C4-2B (cell line): ENCODE measurements at regions not wholly inside any gene's neighbourhood (a gene's known extent, or its start where the extent isn't known, plus 50 kb on each side); places are given as distances from the start of the nearest gene placed in this dataset.

Source experiments
- H3K27ac ChIP-seq: fragments of 450-650 bp; 2 replicates; pipeline ENCODE4 v1.5.1; 2017
- CTCF ChIP-seq: fragments of 450-650 bp; conservative IDR thresholded peaks from 2 replicates; pipeline ENCODE4 v1.5.1; 2017; ENCODE audit warnings: mild to moderate bottlenecking
- ZFX ChIP-seq: fragments of 450-650 bp; IDR thresholded peaks from 2 replicates; pipeline ENCODE4 v1.6.1; 2017

- H3K27ac ChIP-seq: no peak overlapping the region
- TF ChIP-seq ZFX (no peak), CTCF (no peak)
These were observed 1154.9 kb upstream of the TMEFF2 start for GRCh38 chr2:193349642-193350041.

DNA sequence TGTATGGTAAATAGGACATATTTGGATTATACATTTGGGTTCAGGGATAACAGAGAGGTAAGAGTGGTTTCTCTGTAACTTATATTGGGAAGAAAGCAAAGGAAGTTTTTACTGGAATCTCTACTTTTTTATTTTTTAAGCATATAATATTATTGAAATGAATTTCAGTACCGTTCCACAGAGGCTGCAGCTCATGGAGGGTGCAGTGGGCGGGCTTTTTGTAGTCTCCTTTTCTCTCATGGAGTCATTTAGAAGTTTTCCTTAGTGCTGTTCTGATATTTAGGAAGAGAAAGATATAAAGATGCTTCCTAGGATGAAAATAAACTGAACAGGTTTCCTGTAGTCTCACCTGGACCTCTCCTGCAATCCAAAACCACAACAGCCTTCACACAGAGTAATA is 1153.3 kb upstream of the TMEFF2 start:
- TF ChIP-seq CTCF (no peak), ZFX (no peak)
- H3K27ac ChIP-seq: no peak overlapping the region

- H3K27ac ChIP-seq: no peak overlapping the region
- no peak for TF ChIP-seq CTCF
- no peak for TF ChIP-seq ZFX
These were observed 1142.0 kb upstream of the TMEFF2 start for GRCh38 chr2:193336781-193337180.

- no peak for TF ChIP-seq CTCF
- TF ChIP-seq ZFX: no peak
These were observed 1139.7 kb upstream of the TMEFF2 start for GRCh38 chr2:193334401-193334800.

GRCh38 chr2:193333539-193333938 is 1138.8 kb upstream of the TMEFF2 start:
- TF ChIP-seq CTCF (no peak), ZFX (no peak)
- no peak overlapping the region for H3K27ac ChIP-seq

More at GRCh38 chr2:193334401-193334800, 1139.7 kb upstream of the TMEFF2 start:
- H3K27ac ChIP-seq: no peak overlapping the region

DNA sequence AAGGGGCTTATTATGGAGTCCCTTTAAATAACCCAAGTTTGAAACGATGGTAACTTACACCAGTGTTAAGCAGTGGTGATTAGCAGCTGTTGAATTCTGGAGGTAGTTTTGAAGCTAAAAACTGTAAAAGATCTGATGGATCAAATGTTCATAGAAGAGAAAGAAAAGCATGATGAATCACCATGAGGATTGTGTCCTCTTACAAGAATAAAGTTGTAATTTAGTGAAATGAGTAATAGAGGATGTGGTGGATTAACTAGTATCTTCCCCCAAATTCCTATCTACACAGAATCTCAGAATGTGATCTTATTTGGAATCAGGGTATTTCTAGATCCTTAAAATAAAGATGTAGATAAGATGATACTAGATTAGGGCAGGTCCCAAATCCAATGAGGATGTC is 1138.2 kb upstream of the TMEFF2 start:
- no peak overlapping the region for H3K27ac ChIP-seq
- TF ChIP-seq CTCF (no peak), ZFX (no peak)

GRCh38 chr2:193331676-193332075 is 1136.9 kb upstream of the TMEFF2 start:
- no peak overlapping the region for H3K27ac ChIP-seq
- TF ChIP-seq ZFX: no peak
- TF ChIP-seq CTCF: no peak
